Activated CD4-positive, alpha-beta T cell treated with anti-CD3 and anti-CD28 coated beads for 36 hours (primary cell): ENCODE measurements at regions not wholly inside any gene's neighbourhood (a gene's known extent, or its start where the extent isn't known, plus 50 kb on each side); places are given as distances from the start of the nearest gene placed in this dataset.

ENCODE experiments used
- ATAC-seq: fragments of 200-7000 bp; cut with Tn5 transposase; one replicate; pipeline ENCODE4 v1.10.0; 2021; ENCODE audit warnings: mild to moderate bottlenecking, moderate library complexity
- CTCF ChIA-PET: fragments of 350-600 bp; sonication (Branson Sonifier 250); formaldehyde crosslinking; loops from one replicate; lab custom pipeline; 2021; ENCODE audit warnings: antibody characterized with exemption; lab: Charles Lee
- POLR2A ChIA-PET: fragments of 350-600 bp; sonication (Branson Sonifier 250); formaldehyde crosslinking; loops from one replicate; lab custom pipeline; 2021; ENCODE audit warnings: antibody characterized with exemption, inconsistent platforms; lab: Charles Lee
- DNase-seq: peaks from one replicate; pipeline ENCODE4 v3.0.0-alpha.2; 2020
- H3K27ac Mint-ChIP-seq: one replicate; pipeline ENCODE4 v1.8.0; 2021; ENCODE audit warnings: mixed read lengths
- H3K27me3 Mint-ChIP-seq: one replicate; pipeline ENCODE4 v1.8.0; 2021; ENCODE audit warnings: mixed read lengths
- H3K36me3 Mint-ChIP-seq: one replicate; pipeline ENCODE4 v1.8.0; 2021; ENCODE audit warnings: low read depth, mixed read lengths
- H3K4me1 Mint-ChIP-seq: one replicate; pipeline ENCODE4 v1.8.0; 2021; ENCODE audit warnings: mixed read lengths
- H3K4me3 Mint-ChIP-seq: one replicate; pipeline ENCODE4 v1.8.0; 2021; ENCODE audit warnings: mild to moderate bottlenecking, moderate library complexity, mixed read lengths
- H3K9me3 Mint-ChIP-seq: one replicate; pipeline ENCODE4 v1.8.0; 2021; ENCODE audit warnings: low read depth, mixed read lengths
- intact Hi-C, 2 experiments: fragments of 100-400 bp; cut with DNase I in 1 of 2; cut with micrococcal nuclease in 1 of 2; formaldehyde crosslinking; loops; one replicate each; pipeline versions ENCODE4 v1.14.2 to v1.15.1; 2022 to 2024; cut with DNase I, micrococcal nuclease

- Mint-ChIP-seq H3K4me1 (peaks cover 2% of the 10 kb centered on the region), H3K27me3 (peaks cover 50% of the 10 kb centered on the region), H3K36me3 (no peaks in the 10 kb centered on the region), H3K9me3 (peaks cover 9% of the 10 kb centered on the region), H3K4me3 (no peak overlapping the region), H3K27ac (no peak overlapping the region)
- intact Hi-C loops, result no loop called here
- POLR2A ChIA-PET, result no interaction called here
- DNase-seq (no peak), ATAC-seq (no peak)
- CTCF ChIA-PET, result interaction anchor here (0.6 to 1.2 kb wide), 2 partner anchors 11 to 41 kb away, joined by 3 to 5 read pairs; no protein-coding TSS in a partner anchor
Observed at GRCh38 chr5:73355108-73355507, 93.5 kb downstream of the FOXD1 start.

- ATAC-seq (no peak), DNase-seq (no peak)
- ChIA-PET CTCF (interaction anchor here (0.6 kb wide), 1 partner anchor 590 kb away, joined by 4 read pairs; no protein-coding TSS in a partner anchor), POLR2A (interaction anchor here (0.6 kb wide), 1 partner anchor 144 kb away, joined by 5 read pairs; no protein-coding TSS in a partner anchor)
- Mint-ChIP-seq H3K4me1 (peaks cover 2% of the 10 kb centered on the region), H3K9me3 (peaks cover 14% of the 10 kb centered on the region), H3K27me3 (peaks cover 52% of the 10 kb centered on the region), H3K4me3 (no peak overlapping the region), H3K27ac (no peak overlapping the region), H3K36me3 (no peaks in the 10 kb centered on the region)
- intact Hi-C loops, result no loop called here
Observed at GRCh38 chr5:73354406-73354805, 94.2 kb downstream of the FOXD1 start.

GRCh38 chr5:73352649-73353230 lies 95.8 kb downstream of the FOXD1 start:
- no peak for ATAC-seq

GRCh38 chr5:73352243-73352642 lies 96.3 kb downstream of the FOXD1 start:
- Mint-ChIP-seq H3K4me3 (no peak overlapping the region), H3K4me1 (peaks cover 2% of the 10 kb centered on the region), H3K36me3 (no peaks in the 10 kb centered on the region), H3K27me3 (peaks cover 43% of the 10 kb centered on the region), H3K9me3 (peaks cover 24% of the 10 kb centered on the region), H3K27ac (no peak overlapping the region)
- no peak for DNase-seq
- ChIA-PET POLR2A (no interaction called here), CTCF (no interaction called here)
- ATAC-seq, result no peak
- intact Hi-C loops, result no loop called here

More at GRCh38 chr5:73352649-73353230, 95.8 kb downstream of the FOXD1 start:
- Mint-ChIP-seq H3K27me3 (peaks cover 48% of the 10 kb centered on the region), H3K9me3 (peaks cover 20% of the 10 kb centered on the region), H3K27ac (no peak overlapping the region), H3K4me3 (no peak overlapping the region), H3K4me1 (peaks cover 2% of the 10 kb centered on the region), H3K36me3 (no peaks in the 10 kb centered on the region)
- CTCF ChIA-PET, result interaction anchor here (0.6 kb wide), 1 partner anchor 236 kb away, joined by 3 read pairs; no protein-coding TSS in a partner anchor
- no peak for DNase-seq
- POLR2A ChIA-PET, result no interaction called here
- intact Hi-C loops, result no loop called here

GRCh38 chr5:73351593-73351992 lies 97.0 kb downstream of the FOXD1 start:
- DNase-seq, result no peak
- Mint-ChIP-seq H3K27me3 (peaks cover 40% of the 10 kb centered on the region), H3K9me3 (peaks cover 31% of the 10 kb centered on the region), H3K36me3 (no peaks in the 10 kb centered on the region), H3K27ac (no peak overlapping the region), H3K4me3 (no peak overlapping the region), H3K4me1 (peaks cover 2% of the 10 kb centered on the region)
- ATAC-seq, result no peak
- ChIA-PET POLR2A (no interaction called here), CTCF (no interaction called here)
- intact Hi-C loops, result no loop called here

GRCh38 chr5:73346878-73347408 lies 101.6 kb downstream of the FOXD1 start:
- Mint-ChIP-seq H3K4me3 (no peak overlapping the region), H3K4me1 (no peaks in the 10 kb centered on the region), H3K9me3 (peaks cover 37% of the 10 kb centered on the region), H3K27ac (no peak overlapping the region), H3K27me3 (peaks cover 38% of the 10 kb centered on the region), H3K36me3 (no peaks in the 10 kb centered on the region)
- ChIA-PET CTCF (interaction anchor here (0.6 to 1.5 kb wide), 2 partner anchors 131 to 498 kb away, joined by 3 to 4 read pairs; no protein-coding TSS in a partner anchor), POLR2A (no interaction called here)
- ATAC-seq, result no peak
- DNase-seq, result no peak
- intact Hi-C loops, result no loop called here

GRCh38 chr5:73344835-73345234 lies 103.7 kb downstream of the FOXD1 start:
- no peak for ATAC-seq
- Mint-ChIP-seq H3K4me3 (no peak overlapping the region), H3K27me3 (peaks cover 36% of the 10 kb centered on the region), H3K27ac (no peak overlapping the region), H3K4me1 (no peaks in the 10 kb centered on the region), H3K36me3 (no peaks in the 10 kb centered on the region), H3K9me3 (peaks cover 26% of the 10 kb centered on the region)
- POLR2A ChIA-PET, result no interaction called here
- DNase-seq, result no peak
- intact Hi-C loops, result no loop called here
- CTCF ChIA-PET, result interaction anchor here (1.5 kb wide), 1 partner anchor 21 kb away, joined by 3 read pairs; no protein-coding TSS in a partner anchor

- no peaks in the 10 kb centered on the region for H3K9me3 Mint-ChIP-seq
- CTCF ChIA-PET, result interaction anchor here (0.7 kb wide), 1 partner anchor 66 kb away, joined by 3 read pairs; no protein-coding TSS in a partner anchor
- H3K27ac Mint-ChIP-seq, result no peak overlapping the region
- no peak for ATAC-seq
- DNase-seq, result no peak
- H3K4me1 Mint-ChIP-seq, result no peaks in the 10 kb centered on the region
- no peak overlapping the region for H3K4me3 Mint-ChIP-seq
- peaks cover 35% of the 10 kb centered on the region for H3K27me3 Mint-ChIP-seq
- intact Hi-C loops, result no loop called here
- POLR2A ChIA-PET, result no interaction called here
- H3K36me3 Mint-ChIP-seq, result no peaks in the 10 kb centered on the region
Observed at GRCh38 chr5:73339711-73340110, 108.9 kb downstream of the FOXD1 start.

GRCh38 chr5:73339051-73339575 lies 109.5 kb downstream of the FOXD1 start:
- ChIA-PET CTCF (interaction anchor here (0.7 kb wide), 1 partner anchor 67 kb away, joined by 3 read pairs; no protein-coding TSS in a partner anchor), POLR2A (no interaction called here)
- Mint-ChIP-seq H3K36me3 (no peaks in the 10 kb centered on the region), H3K27ac (no peak overlapping the region), H3K9me3 (no peaks in the 10 kb centered on the region), H3K27me3 (peaks cover 38% of the 10 kb centered on the region), H3K4me1 (no peaks in the 10 kb centered on the region), H3K4me3 (no peak overlapping the region)
- ATAC-seq (no peak), DNase-seq (no peak)
- intact Hi-C loops, result no loop called here

GRCh38 chr5:73338256-73339050 lies 110.1 kb downstream of the FOXD1 start:
- no peak for ATAC-seq
- H3K27me3 Mint-ChIP-seq, result peaks cover 38% of the 10 kb centered on the region
- no peaks in the 10 kb centered on the region for H3K36me3 Mint-ChIP-seq
- ChIA-PET CTCF (interaction anchor here (0.6 kb wide), 1 partner anchor 1260 kb away, joined by 3 read pairs; no protein-coding TSS in a partner anchor), POLR2A (no interaction called here)
- DNase-seq, result no peak
- no peaks in the 10 kb centered on the region for H3K4me1 Mint-ChIP-seq
- H3K9me3 Mint-ChIP-seq, result no peaks in the 10 kb centered on the region
- H3K4me3 Mint-ChIP-seq, result no peak overlapping the region
- no peak overlapping the region for H3K27ac Mint-ChIP-seq
- intact Hi-C loops, result no loop called here

GRCh38 chr5:73337586-73338255 lies 110.9 kb downstream of the FOXD1 start:
- POLR2A ChIA-PET, result no interaction called here
- Mint-ChIP-seq H3K9me3 (no peaks in the 10 kb centered on the region), H3K4me3 (no peak overlapping the region), H3K4me1 (no peaks in the 10 kb centered on the region), H3K27ac (no peak overlapping the region), H3K27me3 (peaks cover 33% of the 10 kb centered on the region), H3K36me3 (no peaks in the 10 kb centered on the region)
- CTCF ChIA-PET, result interaction anchor here (0.5 to 0.6 kb wide), 2 partner anchors 174 to 1261 kb away, joined by 3 read pairs; no protein-coding TSS in a partner anchor
- DNase-seq (no peak), ATAC-seq (no peak)
- intact Hi-C loops, result no loop called here
